ENCODE measurements at regions not wholly inside any gene's neighbourhood (a gene's known extent, or its start where the extent isn't known, plus 50 kb on each side); places are given as distances from the start of the nearest gene placed in this dataset.

- DNase-seq (no peak), ATAC-seq (no peak)
- intact Hi-C loops (cut with DNase I, micrococcal nuclease): no loop called here
Observed at GRCh38 chr21:43364261-43364510, 62.7 kb downstream of the SIK1 start.

DNA sequence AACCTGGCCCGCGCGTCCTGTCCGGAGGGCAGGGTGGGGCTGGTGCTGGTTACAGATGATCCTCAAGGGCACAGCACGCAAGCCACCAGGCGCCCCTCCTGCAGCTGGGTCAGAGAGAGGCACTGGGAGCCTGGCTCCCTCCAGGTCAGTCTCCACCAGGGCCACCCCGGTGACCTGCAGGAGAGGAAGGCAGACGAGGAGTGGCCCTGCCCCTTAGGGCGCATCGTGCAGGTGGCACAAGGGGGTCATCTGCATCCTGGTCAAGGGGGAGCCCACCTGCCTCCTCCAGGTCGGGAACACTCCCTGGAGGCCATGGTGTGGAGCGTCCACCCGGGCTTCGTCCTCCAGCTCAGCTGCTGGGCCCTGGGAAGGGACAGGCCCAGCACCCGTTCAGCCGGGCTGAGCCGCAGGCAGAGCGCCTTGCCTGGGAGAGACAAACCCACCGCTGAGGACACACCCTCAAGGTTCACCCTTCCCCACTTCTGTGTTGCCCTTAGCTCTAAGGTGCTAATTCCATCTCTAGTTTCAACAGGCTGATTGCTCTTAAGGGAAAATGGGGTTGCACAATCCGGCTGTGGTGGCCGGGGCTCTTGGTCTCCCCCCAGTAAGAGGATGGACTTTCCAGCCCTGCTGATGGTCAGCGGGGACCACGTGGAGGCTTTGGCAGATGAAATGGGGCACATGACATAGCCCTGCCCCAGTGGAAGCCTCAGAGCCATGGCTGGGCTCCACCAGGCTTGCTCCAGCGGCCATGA lies 63.2 kb downstream of the SIK1 start:
- ATAC-seq (no peak), DNase-seq (no peak)
- intact Hi-C loops (cut with DNase I, micrococcal nuclease): no loop called here

DNA sequence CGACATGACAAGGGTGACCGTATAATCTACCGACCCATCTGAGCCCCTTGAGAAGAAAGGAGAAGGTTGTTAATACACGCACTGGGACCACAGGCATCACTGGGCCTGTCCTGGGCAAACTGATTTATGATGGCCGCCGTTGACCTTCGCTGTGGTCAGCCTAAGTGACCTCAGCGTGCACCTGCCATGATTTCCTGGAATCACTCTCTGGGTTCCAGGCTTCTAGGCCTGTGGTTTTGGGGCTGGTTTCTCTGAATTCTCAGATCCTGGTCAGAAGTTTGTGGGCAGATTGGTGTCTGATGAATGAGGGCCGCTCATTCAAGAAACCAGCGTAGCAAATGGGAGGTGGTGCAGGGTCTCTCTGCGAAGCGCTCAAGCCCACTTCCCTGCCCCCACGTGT lies 64.0 kb downstream of the SIK1 start:
- DNase-seq (no peak), ATAC-seq (no peak)
- intact Hi-C loops (cut with DNase I, micrococcal nuclease): no loop called here

- ATAC-seq (peak; percentile 39), DNase-seq (peak; percentile 64 to 66)
- intact Hi-C loops (cut with DNase I, micrococcal nuclease): no loop called here
Observed at GRCh38 chr21:43362321-43362791, 64.6 kb downstream of the SIK1 start.

GRCh38 chr21:43361493-43362296 lies 65.2 kb downstream of the SIK1 start:
- intact Hi-C loops (cut with DNase I, micrococcal nuclease): no loop called here
- peak; percentile 48 to 68 for DNase-seq
- peak; percentile 42 for ATAC-seq

DNA sequence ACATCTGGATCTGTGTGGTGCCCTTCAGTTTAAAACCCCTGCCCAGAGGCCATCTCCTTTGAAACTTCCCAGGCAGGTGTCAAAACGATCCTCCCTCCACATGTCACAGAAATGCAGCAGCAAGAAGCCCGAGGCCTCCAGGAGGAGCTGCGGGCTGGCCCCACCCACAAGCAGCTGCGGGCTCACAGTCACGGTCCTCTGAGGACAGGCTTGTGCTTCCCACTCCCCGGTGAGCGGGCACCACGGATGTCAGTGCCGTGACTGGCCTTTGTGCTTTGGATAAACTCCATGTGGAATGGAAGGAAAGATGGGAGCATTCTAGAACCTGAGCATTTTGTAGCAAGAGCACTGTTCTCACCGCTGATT lies 65.8 kb downstream of the SIK1 start:
- intact Hi-C loops (cut with DNase I, micrococcal nuclease): no loop called here
- ATAC-seq: peak; percentile 40

GRCh38 chr21:43360441-43361126 lies 66.3 kb downstream of the SIK1 start:
- ATAC-seq (no peak), DNase-seq (no peak)
- intact Hi-C loops (cut with DNase I, micrococcal nuclease): no loop called here

More for the DNA sequence above, 65.8 kb downstream of the SIK1 start:
- DNase-seq: peak in 1 of 2 donors; percentile 59

DNA sequence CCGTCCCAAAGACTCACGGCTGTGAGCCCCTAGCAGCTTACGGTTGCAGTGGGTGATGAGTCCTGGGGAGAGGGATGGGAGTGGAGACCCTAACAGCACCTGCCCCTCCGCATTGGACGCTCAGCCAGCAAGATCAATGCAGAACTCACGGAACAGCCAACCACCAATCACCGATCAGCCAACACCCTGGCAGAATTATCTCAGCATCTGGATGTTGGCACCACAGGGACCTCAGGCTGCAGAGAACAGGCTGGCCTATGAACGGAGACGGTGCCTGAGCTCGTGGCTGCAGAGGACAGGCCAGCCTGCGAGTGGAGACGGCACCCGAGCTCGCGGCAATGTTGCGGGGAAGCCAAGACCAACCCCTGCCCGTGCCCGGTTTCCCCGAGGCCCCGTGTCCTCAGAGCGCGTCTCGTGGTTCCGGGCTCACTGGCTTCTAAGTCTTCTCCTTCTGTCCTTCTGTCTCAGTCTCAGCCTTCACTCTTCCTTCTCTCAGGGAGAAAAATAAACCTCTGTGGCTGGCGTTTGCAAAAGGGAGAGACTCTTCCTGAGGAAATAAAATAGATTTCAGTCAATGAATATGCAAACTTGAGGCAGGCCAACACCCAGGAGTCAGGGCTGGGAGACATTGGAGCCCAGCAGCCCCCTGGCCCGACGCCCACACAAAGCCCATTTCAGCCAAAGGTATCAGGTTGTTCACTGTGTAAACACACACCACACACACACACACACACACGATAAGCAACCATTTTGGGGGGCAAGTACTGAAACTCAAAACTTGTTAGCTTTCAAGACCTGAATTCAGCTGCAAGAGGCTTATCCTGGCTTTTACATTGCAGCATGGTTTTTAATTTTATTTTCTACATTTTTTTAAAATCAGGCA lies 67.8 kb downstream of the SIK1 start:
- intact Hi-C loops (cut with DNase I, micrococcal nuclease): loop anchor here in 1 of 2 donors (5.0 kb wide), 1 partner anchor 52 kb away; no protein-coding TSS in a partner anchor
- no peak for ATAC-seq
- no peak for DNase-seq

- intact Hi-C loops (cut with DNase I, micrococcal nuclease): loop anchor here in 1 of 2 donors (5.0 kb wide), 1 partner anchor 51 kb away; no protein-coding TSS in a partner anchor
- DNase-seq (no peak), ATAC-seq (no peak)
Observed at GRCh38 chr21:43357715-43358430, 69.1 kb downstream of the SIK1 start.

DNA sequence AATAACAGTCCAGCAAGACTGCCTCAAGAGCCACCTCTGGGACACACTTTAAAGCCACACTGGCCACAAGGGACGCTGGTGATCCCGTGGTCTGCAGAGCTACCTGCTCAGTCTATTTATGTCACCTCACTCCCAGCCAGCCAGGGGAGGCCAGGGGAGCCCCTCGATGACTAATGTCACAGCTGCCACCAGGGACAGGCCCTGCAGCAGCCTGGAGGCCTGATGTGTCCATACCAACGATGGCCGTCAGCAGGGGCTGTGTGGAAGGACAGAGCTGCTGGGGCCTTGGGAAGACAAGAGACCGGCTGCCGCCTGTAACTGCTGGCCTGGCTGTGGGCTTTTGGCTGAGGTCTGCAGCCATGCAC lies 71.0 kb downstream of the SIK1 start:
- no peak for ATAC-seq
- DNase-seq: no peak
- intact Hi-C loops (cut with DNase I, micrococcal nuclease): loop anchor here in 1 of 2 donors (5.0 kb wide), 1 partner anchor 49 kb away; no protein-coding TSS in a partner anchor

- ATAC-seq: no peak
- intact Hi-C loops (cut with DNase I, micrococcal nuclease): loop anchor here in 1 of 2 donors (5.0 kb wide), 1 partner anchor 48 kb away; no protein-coding TSS in a partner anchor
Observed at GRCh38 chr21:43355266-43355924, 71.5 kb downstream of the SIK1 start.

DNA sequence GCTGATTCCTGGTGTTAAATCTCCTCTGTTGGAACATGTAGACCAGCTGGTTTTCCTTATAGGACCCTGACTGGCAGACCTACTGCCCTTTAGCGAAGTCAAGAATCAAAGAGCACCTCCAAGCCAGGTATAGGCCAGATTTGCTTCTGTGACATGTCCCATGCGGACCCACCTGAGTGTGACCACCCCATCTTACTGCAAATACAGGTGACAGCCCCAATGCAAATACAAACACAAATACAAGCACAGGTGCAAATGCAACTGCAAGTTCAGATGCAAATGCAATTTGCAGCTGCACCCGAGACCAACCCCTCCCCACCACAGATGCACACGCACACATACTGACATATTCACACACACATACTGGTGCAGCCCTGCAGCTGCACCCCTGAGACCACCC lies 72.3 kb downstream of the SIK1 start:
- intact Hi-C loops (cut with DNase I, micrococcal nuclease): loop anchor here in 1 of 2 donors (5.0 kb wide), 1 partner anchor 47 kb away; no protein-coding TSS in a partner anchor
- ATAC-seq (no peak), DNase-seq (no peak)

More at GRCh38 chr21:43355266-43355924, 71.5 kb downstream of the SIK1 start:
- no peak for DNase-seq

DNA sequence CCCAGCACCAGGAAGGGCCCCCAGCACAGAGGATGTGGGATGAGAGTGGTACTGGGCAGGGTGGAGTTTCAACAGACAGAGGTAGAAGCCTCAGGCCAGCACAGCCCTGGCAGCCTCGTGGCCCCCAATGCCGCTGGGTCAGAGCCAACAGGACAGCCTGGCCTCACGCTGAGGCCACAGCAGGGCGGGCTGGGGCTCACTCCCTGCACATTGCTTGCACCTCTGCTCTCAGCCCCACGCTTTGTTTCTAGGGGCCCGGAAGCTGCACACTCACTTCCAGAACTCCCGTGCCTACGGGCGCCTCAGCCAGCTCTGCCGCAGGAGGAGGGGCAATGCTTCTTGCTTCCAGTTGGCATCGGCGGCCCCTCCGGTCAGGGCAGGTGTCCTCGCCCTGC lies 72.9 kb downstream of the SIK1 start:
- no peak for ATAC-seq
- no peak for DNase-seq
- intact Hi-C loops (cut with DNase I, micrococcal nuclease): no loop called here

DNA sequence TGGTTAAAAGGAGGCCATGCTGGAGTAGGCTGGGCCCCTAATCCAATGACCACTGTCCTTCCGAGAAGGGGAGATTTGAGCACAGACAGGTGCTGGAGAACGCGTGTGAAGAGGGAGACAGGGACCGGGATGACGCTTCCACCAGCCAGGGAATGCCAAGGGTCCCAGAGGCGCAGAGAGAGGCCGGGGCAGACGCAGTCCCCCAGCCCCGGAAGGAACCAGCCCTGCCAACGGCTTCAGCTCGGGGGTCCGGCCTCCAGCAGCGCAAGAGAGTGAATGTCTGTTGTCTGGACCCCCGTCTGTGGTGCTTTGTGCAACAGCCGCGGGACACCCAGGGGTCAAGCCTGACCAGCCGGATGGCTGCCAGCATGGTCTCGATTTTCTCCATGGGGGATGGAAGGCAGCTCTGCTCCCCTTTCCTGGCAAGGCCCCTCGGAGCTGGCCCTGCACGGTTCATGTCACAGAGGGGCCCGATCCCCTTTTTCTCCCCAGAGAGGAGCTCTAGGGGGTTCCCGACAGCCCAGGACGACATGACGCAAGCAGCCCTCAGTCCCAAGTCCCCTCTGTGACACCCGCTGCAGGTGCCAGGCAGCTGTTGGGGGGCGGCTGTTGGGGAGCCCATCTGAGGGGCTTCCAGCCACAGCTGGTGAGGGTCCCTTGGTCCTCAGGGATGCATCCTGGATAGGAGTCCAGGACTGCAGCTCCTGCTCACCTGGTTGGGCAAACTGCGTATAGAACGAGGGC lies 73.5 kb downstream of the SIK1 start:
- no peak for ATAC-seq
- intact Hi-C loops (cut with DNase I, micrococcal nuclease): no loop called here
- no peak for DNase-seq

- ATAC-seq (no peak), DNase-seq (no peak)
- intact Hi-C loops (cut with DNase I, micrococcal nuclease): no loop called here
Observed at GRCh38 chr21:43352568-43353281, 74.2 kb downstream of the SIK1 start.

DNA sequence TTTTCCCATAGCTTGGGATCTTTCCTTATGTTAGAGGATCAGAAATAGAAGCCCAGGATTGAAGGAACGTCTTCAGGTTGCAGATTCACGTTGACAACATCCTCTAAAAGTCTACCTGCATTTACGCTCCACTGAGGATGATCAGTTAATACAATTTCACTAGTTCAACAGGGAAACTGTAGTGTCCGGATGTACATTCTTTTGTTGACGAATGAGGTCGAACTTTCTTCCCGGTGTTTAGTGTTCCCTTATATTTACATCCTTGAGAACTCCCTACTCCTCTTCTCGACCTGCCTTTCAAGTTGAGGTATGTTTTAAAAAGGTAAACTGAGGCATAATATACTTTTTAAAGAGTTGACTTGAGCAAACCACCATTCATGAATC lies 74.8 kb downstream of the SIK1 start:
- intact Hi-C loops (cut with DNase I, micrococcal nuclease): no loop called here
- DNase-seq (no peak), ATAC-seq (no peak)
